ENCODE measurements at regions not wholly inside any gene's neighbourhood (a gene's known extent, or its start where the extent isn't known, plus 50 kb on each side); places are given as distances from the start of the nearest gene placed in this dataset.

GRCh38 chr9:32010322-32010721, 374.1 kb upstream of the ACO1 start:
- TF ChIP-seq POLR2A (IDR thresholded peaks at IDR 0.05; ENCODE audit: borderline replicate concordance, extremely low read depth, insufficient read depth, insufficient read length) (no peak), ZNF274 (IDR thresholded peaks at IDR 0.05; ENCODE audit: low read depth, low read length) (no peak), CBX3 (IDR thresholded peaks at IDR 0.05; ENCODE audit: low read depth) (no peak), SP1 (IDR thresholded peaks at IDR 0.05; ENCODE audit: low read depth) (no peak), EZH2phosphoT487 (IDR thresholded peaks at IDR 0.05; ENCODE audit: borderline replicate concordance) (no peak), SRF (IDR thresholded peaks at IDR 0.05; ENCODE audit: low read depth) (no peak), POLR2AphosphoS5 (IDR thresholded peaks at IDR 0.05; ENCODE audit: low read depth, low read length) (no peak), ELF1 (IDR thresholded peaks at IDR 0.05; ENCODE audit: borderline replicate concordance, low read depth) (no peak), RAD21 (IDR thresholded peaks at IDR 0.05; ENCODE audit: low read depth) (no peak), EZH2 (IDR thresholded peaks at IDR 0.05) (no peak)
- TF ChIP-seq, protein P1, sequence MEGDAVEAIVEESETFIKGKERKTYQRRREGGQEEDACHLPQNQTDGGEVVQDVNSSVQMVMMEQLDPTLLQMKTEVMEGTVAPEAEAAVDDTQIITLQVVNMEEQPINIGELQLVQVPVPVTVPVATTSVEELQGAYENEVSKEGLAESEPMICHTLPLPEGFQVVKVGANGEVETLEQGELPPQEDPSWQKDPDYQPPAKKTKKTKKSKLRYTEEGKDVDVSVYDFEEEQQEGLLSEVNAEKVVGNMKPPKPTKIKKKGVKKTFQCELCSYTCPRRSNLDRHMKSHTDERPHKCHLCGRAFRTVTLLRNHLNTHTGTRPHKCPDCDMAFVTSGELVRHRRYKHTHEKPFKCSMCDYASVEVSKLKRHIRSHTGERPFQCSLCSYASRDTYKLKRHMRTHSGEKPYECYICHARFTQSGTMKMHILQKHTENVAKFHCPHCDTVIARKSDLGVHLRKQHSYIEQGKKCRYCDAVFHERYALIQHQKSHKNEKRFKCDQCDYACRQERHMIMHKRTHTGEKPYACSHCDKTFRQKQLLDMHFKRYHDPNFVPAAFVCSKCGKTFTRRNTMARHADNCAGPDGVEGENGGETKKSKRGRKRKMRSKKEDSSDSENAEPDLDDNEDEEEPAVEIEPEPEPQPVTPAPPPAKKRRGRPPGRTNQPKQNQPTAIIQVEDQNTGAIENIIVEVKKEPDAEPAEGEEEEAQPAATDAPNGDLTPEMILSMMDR (IDR thresholded peaks at IDR 0.05 in 2 of 3, conservative IDR thresholded peaks at IDR 0.05 in 1 of 3; ENCODE audit: borderline replicate concordance in 1 of 3, insufficient read depth in 1 of 3, low read depth in 2 of 3, low read length in 2 of 3): no peak
- TF ChIP-seq, protein P2, sequence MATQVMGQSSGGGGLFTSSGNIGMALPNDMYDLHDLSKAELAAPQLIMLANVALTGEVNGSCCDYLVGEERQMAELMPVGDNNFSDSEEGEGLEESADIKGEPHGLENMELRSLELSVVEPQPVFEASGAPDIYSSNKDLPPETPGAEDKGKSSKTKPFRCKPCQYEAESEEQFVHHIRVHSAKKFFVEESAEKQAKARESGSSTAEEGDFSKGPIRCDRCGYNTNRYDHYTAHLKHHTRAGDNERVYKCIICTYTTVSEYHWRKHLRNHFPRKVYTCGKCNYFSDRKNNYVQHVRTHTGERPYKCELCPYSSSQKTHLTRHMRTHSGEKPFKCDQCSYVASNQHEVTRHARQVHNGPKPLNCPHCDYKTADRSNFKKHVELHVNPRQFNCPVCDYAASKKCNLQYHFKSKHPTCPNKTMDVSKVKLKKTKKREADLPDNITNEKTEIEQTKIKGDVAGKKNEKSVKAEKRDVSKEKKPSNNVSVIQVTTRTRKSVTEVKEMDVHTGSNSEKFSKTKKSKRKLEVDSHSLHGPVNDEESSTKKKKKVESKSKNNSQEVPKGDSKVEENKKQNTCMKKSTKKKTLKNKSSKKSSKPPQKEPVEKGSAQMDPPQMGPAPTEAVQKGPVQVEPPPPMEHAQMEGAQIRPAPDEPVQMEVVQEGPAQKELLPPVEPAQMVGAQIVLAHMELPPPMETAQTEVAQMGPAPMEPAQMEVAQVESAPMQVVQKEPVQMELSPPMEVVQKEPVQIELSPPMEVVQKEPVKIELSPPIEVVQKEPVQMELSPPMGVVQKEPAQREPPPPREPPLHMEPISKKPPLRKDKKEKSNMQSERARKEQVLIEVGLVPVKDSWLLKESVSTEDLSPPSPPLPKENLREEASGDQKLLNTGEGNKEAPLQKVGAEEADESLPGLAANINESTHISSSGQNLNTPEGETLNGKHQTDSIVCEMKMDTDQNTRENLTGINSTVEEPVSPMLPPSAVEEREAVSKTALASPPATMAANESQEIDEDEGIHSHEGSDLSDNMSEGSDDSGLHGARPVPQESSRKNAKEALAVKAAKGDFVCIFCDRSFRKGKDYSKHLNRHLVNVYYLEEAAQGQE (IDR thresholded peaks at IDR 0.05; ENCODE audit: low read depth): no peak
- TF ChIP-seq, protein P3, sequence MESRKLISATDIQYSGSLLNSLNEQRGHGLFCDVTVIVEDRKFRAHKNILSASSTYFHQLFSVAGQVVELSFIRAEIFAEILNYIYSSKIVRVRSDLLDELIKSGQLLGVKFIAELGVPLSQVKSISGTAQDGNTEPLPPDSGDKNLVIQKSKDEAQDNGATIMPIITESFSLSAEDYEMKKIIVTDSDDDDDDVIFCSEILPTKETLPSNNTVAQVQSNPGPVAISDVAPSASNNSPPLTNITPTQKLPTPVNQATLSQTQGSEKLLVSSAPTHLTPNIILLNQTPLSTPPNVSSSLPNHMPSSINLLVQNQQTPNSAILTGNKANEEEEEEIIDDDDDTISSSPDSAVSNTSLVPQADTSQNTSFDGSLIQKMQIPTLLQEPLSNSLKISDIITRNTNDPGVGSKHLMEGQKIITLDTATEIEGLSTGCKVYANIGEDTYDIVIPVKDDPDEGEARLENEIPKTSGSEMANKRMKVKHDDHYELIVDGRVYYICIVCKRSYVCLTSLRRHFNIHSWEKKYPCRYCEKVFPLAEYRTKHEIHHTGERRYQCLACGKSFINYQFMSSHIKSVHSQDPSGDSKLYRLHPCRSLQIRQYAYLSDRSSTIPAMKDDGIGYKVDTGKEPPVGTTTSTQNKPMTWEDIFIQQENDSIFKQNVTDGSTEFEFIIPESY (IDR thresholded peaks at IDR 0.05; ENCODE audit: extremely low read depth, insufficient replicate concordance, low read length): no peak
